Cortex of kidney (tissue), 1 donor: ENCODE measurements at regions not wholly inside any gene's neighbourhood (a gene's known extent, or its start where the extent isn't known, plus 50 kb on each side); places are given as distances from the start of the nearest gene placed in this dataset.

Experiments used
- DNase-seq: peaks from one replicate; lab custom pipeline; 2025; lab: John Stamatoyannopoulos, UW

GRCh38 chr13:84076280-84076679 is 194.0 kb upstream of the SLITRK1 start:
- no peak for DNase-seq

GRCh38 chr13:84050536-84050935 is 168.3 kb upstream of the SLITRK1 start:
- no peak for DNase-seq

- no peak for DNase-seq
Measured at GRCh38 chr13:84049443-84050219, 167.4 kb upstream of the SLITRK1 start.

- DNase-seq: no peak
Measured at GRCh38 chr13:84044805-84045204, 162.5 kb upstream of the SLITRK1 start.

- no peak for DNase-seq
Measured at GRCh38 chr13:84038001-84038400, 155.7 kb upstream of the SLITRK1 start.

- DNase-seq: no peak
Measured at GRCh38 chr13:84032116-84032515, 149.8 kb upstream of the SLITRK1 start.

- DNase-seq: no peak
Measured at GRCh38 chr13:84031120-84031519, 148.8 kb upstream of the SLITRK1 start.

- no peak for DNase-seq
Measured at GRCh38 chr13:84029396-84029795, 147.1 kb upstream of the SLITRK1 start.

- DNase-seq: no peak
Measured at GRCh38 chr13:84025824-84026223, 143.6 kb upstream of the SLITRK1 start.

GRCh38 chr13:83996415-83996814 is 114.1 kb upstream of the SLITRK1 start:
- no peak for DNase-seq

- no peak for DNase-seq
Measured at GRCh38 chr13:83995930-83996329, 113.7 kb upstream of the SLITRK1 start.

GRCh38 chr13:83992566-83993358 is 110.5 kb upstream of the SLITRK1 start:
- DNase-seq: no peak

- DNase-seq: no peak
Measured at GRCh38 chr13:83987394-83987793, 105.1 kb upstream of the SLITRK1 start.

- no peak for DNase-seq
Measured at GRCh38 chr13:83984793-83985192, 102.5 kb upstream of the SLITRK1 start.

- no peak for DNase-seq
Measured at GRCh38 chr13:83980331-83980730, 98.1 kb upstream of the SLITRK1 start.

GRCh38 chr13:83975655-83976165 is 93.4 kb upstream of the SLITRK1 start:
- no peak for DNase-seq

- DNase-seq: no peak
Measured at GRCh38 chr13:83958531-83958930, 76.3 kb upstream of the SLITRK1 start.

- DNase-seq: no peak
Measured at GRCh38 chr13:83955011-83955410, 72.7 kb upstream of the SLITRK1 start.

- no peak for DNase-seq
Measured at GRCh38 chr13:83953916-83954315, 71.6 kb upstream of the SLITRK1 start.

- no peak for DNase-seq
Measured at GRCh38 chr13:83950293-83950692, 68.0 kb upstream of the SLITRK1 start.

- DNase-seq: no peak
Measured at GRCh38 chr13:83943530-83944279, 61.4 kb upstream of the SLITRK1 start.

GRCh38 chr13:83941701-83942335 is 59.5 kb upstream of the SLITRK1 start:
- no peak for DNase-seq
